AG04449 (cell line): ENCODE measurements at regions not wholly inside any gene's neighbourhood (a gene's known extent, or its start where the extent isn't known, plus 50 kb on each side); places are given as distances from the start of the nearest gene placed in this dataset.

ENCODE experiments used
- CTCF ChIA-PET: fragments of 350-600 bp; formaldehyde crosslinking; extraction: SDS; loops from one replicate; lab custom pipeline; 2021; ENCODE audit warnings: antibody characterized with exemption; lab: Yijun Ruan, JAX
- POLR2A ChIA-PET: fragments of 400-600, 350-600 bp; formaldehyde crosslinking; extraction: SDS; loops from one replicate; lab custom pipeline; 2020; ENCODE audit warnings: antibody characterized with exemption, inconsistent platforms; lab: Yijun Ruan, JAX
- DNase-seq: peaks from one replicate; pipeline ENCODE4 v3.0.0-alpha.2; 2010; ENCODE audit warnings: low read depth, low spot score
- H3K4me3 ChIP-seq: 2 replicates; pipeline ENCODE4 v1.5.1; 2011; ENCODE audit warnings: low read depth, mild to moderate bottlenecking, control low read depth, low read length
- CTCF ChIP-seq: IDR thresholded peaks from one replicate; pipeline ENCODE4 v1.5.1; 2011; ENCODE audit warnings: mild to moderate bottlenecking, moderate library complexity, low read length, control low read depth, inconsistent platforms; ENCODE audit not compliant: insufficient read depth; ENCODE audit errors: missing control alignments

GRCh38 chr2:190121971-190122370, 59.4 kb upstream of the MSTN start:
- POLR2A ChIA-PET: no interaction called here
- H3K4me3 ChIP-seq: no peak overlapping the region
- CTCF ChIA-PET: interaction anchor here (0.7 to 2.1 kb wide), 4 partner anchors 28 to 323 kb away, joined by 3 to 6 read pairs (median 4); no protein-coding TSS in a partner anchor
- DNase-seq: no peak
- peak; percentile 17 for TF ChIP-seq CTCF

- no peak for TF ChIP-seq CTCF
- no peak for DNase-seq
- ChIA-PET CTCF (interaction anchor here (0.7 to 2.1 kb wide), 7 partner anchors 10 to 322 kb away, joined by 3 to 6 read pairs (median 4); no protein-coding TSS in a partner anchor), POLR2A (no interaction called here)
- H3K4me3 ChIP-seq: no peak overlapping the region
Observed at GRCh38 chr2:190121305-190121704, 58.8 kb upstream of the MSTN start.

- no peak overlapping the region for H3K4me3 ChIP-seq
- no peak for DNase-seq
- TF ChIP-seq CTCF: no peak
- ChIA-PET POLR2A (no interaction called here), CTCF (interaction anchor here (0.7 to 1.5 kb wide), 4 partner anchors 9 to 157 kb away, joined by 3 to 5 read pairs (median 3); no protein-coding TSS in a partner anchor)
Observed at GRCh38 chr2:190119923-190120590, 57.5 kb upstream of the MSTN start.

GRCh38 chr2:190119257-190119656, 56.7 kb upstream of the MSTN start:
- DNase-seq: no peak
- TF ChIP-seq CTCF: no peak
- ChIA-PET POLR2A (no interaction called here), CTCF (no interaction called here)
- no peak overlapping the region for H3K4me3 ChIP-seq

- POLR2A ChIA-PET: no interaction called here
Observed at GRCh38 chr2:190117305-190117704, 54.8 kb upstream of the MSTN start.

More at GRCh38 chr2:190117305-190117704, 54.8 kb upstream of the MSTN start:
- no peak overlapping the region for H3K4me3 ChIP-seq
- no peak for TF ChIP-seq CTCF
- no peak for DNase-seq
- CTCF ChIA-PET: interaction anchor here (1.2 to 1.8 kb wide), 3 partner anchors 8 to 160 kb away, joined by 3 to 9 read pairs (median 5); no protein-coding TSS in a partner anchor
